ENCODE measurements at regions not wholly inside any gene's neighbourhood (a gene's known extent, or its start where the extent isn't known, plus 50 kb on each side); places are given as distances from the start of the nearest gene placed in this dataset.

DNA sequence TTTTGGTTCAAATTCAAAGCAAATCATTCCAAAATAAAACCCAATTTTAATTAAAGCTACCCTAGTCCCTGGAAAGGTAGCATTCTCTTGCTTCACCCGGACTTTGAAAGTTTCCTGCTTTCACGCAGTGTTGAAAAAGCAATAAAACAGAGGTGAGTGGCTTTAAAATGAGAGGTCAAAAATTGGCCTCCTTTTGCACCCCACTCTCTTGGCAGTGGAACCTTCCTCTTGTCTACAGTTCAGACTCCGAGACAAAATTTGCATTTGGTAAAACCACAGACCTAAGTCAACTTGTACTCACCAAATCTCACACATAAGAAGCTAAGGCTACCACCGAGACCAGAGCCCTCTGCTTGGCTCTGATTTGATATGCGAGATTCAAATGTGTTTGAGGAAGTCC is 252.7 kb downstream of the TTLL7 start:
- intact Hi-C loops (cut with DNase I; ENCODE audit: low total_unique reads) (no loop called here), in situ Hi-C loops (cut with MboI; ENCODE audit: low pct_ligation_motif_present in 1 of 4, low pct_unique_long_range_greater_than_20kb in 1 of 4, low sequenced_read_pairs in 3 of 4) (no loop called here)
- Histone ChIP-seq H3K27me3 (no peaks in the 10 kb centered on the region), H3K9me3 (no peaks in the 10 kb centered on the region), H3K4me3 (no peak overlapping the region), H3K36me3 (no peaks in the 10 kb centered on the region), H3K4me1 (no peaks in the 10 kb centered on the region), H3K27ac (no peak overlapping the region)
- TF ChIP-seq POLR2AphosphoS5 (IDR thresholded peaks at IDR 0.05) (no peak), EP300 (IDR thresholded peaks at IDR 0.05; ENCODE audit: low read depth) (no peak), CTCF (IDR thresholded peaks at IDR 0.05) (no peak), POLR2A (IDR thresholded peaks at IDR 0.05) (no peak)
- no peak for DNase-seq
- WGBS, 2 donors (ENCODE audit: low coverage in 1 of 2) = 69 to 86% methylated on average over 4 to 5 of the region's 5 CpGs

DNA sequence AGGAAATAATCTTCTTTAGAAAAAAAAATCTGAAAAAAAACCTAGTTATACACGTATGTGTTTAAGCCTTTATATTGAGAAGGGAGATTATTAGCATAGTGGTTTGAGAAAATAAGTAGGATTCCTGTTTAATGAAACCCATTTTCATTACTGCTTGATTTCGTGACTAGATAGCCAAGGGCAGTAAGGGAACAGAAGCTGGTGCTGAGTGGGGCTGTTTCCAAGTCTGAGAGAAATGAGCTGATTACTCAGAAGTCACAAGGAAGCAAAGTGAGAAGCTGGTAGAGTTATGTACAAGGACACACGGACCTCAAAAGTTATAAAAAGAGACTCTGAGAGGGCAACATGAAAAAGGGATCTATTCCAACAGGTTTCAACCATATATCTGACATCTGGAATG is 256.5 kb downstream of the TTLL7 start:
- no peaks in the 10 kb centered on the region for H3K4me1 ChIP-seq
- no peaks in the 10 kb centered on the region for H3K27me3 ChIP-seq
- TF ChIP-seq POLR2AphosphoS5 (IDR thresholded peaks at IDR 0.05) (no peak), POLR2A (IDR thresholded peaks at IDR 0.05) (no peak), CTCF (IDR thresholded peaks at IDR 0.05) (no peak), EP300 (IDR thresholded peaks at IDR 0.05; ENCODE audit: low read depth) (no peak)
- in situ Hi-C loops (cut with MboI; ENCODE audit: low pct_ligation_motif_present in 1 of 4, low pct_unique_long_range_greater_than_20kb in 1 of 4, low sequenced_read_pairs in 3 of 4) (no loop called here), intact Hi-C loops (cut with DNase I; ENCODE audit: low total_unique reads) (no loop called here)
- no peak overlapping the region for H3K27ac ChIP-seq
- no peaks in the 10 kb centered on the region for H3K36me3 ChIP-seq
- no peaks in the 10 kb centered on the region for H3K9me3 ChIP-seq
- no peak overlapping the region for H3K4me3 ChIP-seq
- no peak for DNase-seq
- WGBS, 2 donors (ENCODE audit: low coverage in 1 of 2) = 64 to 72% methylated on average over 3 of the region's 3 CpGs

GRCh38 chr1:83741770-83742169 is 257.2 kb downstream of the TTLL7 start:
- no peak overlapping the region for H3K27ac ChIP-seq
- TF ChIP-seq POLR2A (IDR thresholded peaks at IDR 0.05) (no peak), POLR2AphosphoS5 (IDR thresholded peaks at IDR 0.05) (no peak), CTCF (IDR thresholded peaks at IDR 0.05) (no peak), EP300 (IDR thresholded peaks at IDR 0.05; ENCODE audit: low read depth) (no peak)
- in situ Hi-C loops (cut with MboI; ENCODE audit: low pct_ligation_motif_present in 1 of 4, low pct_unique_long_range_greater_than_20kb in 1 of 4, low sequenced_read_pairs in 3 of 4) = no loop called here

DNA sequence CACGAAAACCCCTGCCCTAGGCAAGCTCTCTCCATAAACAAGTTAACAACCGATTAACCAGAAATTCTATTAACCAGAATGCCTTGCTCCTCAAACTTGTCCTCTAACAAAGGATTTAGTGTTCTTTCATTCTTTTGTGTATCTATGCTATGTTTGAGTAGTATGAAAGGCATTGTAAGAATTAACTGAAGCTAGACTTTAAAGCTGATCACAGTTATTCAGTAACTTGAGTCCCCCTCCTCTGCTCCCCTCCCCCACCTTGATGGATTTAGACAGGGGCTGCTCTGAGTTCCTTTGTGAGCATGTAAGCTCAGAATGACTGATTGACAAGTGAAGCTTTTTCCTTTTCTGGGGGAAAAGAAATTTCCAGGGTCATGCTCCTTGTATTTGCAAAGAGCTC is 257.6 kb downstream of the TTLL7 start:
- intact Hi-C loops (cut with DNase I; ENCODE audit: low total_unique reads) = no loop called here
- in situ Hi-C loops (cut with MboI; ENCODE audit: low pct_ligation_motif_present in 1 of 4, low pct_unique_long_range_greater_than_20kb in 1 of 4, low sequenced_read_pairs in 3 of 4) = no loop called here
- no peak for TF ChIP-seq POLR2A (IDR thresholded peaks at IDR 0.05)
- TF ChIP-seq CTCF (IDR thresholded peaks at IDR 0.05) = no peak
- TF ChIP-seq POLR2AphosphoS5 (IDR thresholded peaks at IDR 0.05) = no peak
- TF ChIP-seq EP300 (IDR thresholded peaks at IDR 0.05; ENCODE audit: low read depth) = no peak
- 68 to 83% methylated on average over 2 of the region's 2 CpGs for WGBS, 2 donors (ENCODE audit: low coverage in 1 of 2)
- no peaks in the 10 kb centered on the region for H3K9me3 ChIP-seq
- no peaks in the 10 kb centered on the region for H3K36me3 ChIP-seq
- no peak overlapping the region for H3K27ac ChIP-seq
- no peaks in the 10 kb centered on the region for H3K4me1 ChIP-seq
- H3K4me3 ChIP-seq = no peak overlapping the region
- no peaks in the 10 kb centered on the region for H3K27me3 ChIP-seq
- DNase-seq = no peak

More at GRCh38 chr1:83741770-83742169, 257.2 kb downstream of the TTLL7 start:
- H3K4me1 ChIP-seq = no peaks in the 10 kb centered on the region
- no peak for DNase-seq
- no peak overlapping the region for H3K4me3 ChIP-seq
- intact Hi-C loops (cut with DNase I; ENCODE audit: low total_unique reads) = no loop called here
- no peaks in the 10 kb centered on the region for H3K36me3 ChIP-seq
- H3K9me3 ChIP-seq = no peaks in the 10 kb centered on the region
- H3K27me3 ChIP-seq = no peaks in the 10 kb centered on the region
